HG03196 (cell line): ENCODE measurements at regions not wholly inside any gene's neighbourhood (a gene's known extent, or its start where the extent isn't known, plus 50 kb on each side); places are given as distances from the start of the nearest gene placed in this dataset.
"Not testable (repeated sequence)": the region's sequence is repeated elsewhere in the genome, so short reads cannot be mapped to it uniquely, and the experiment has no call there.

ENCODE experiments used
- ATAC-seq: cut with Tn5 transposase; IDR thresholded peaks from one replicate; pipeline ENCODE4 v1.9.1; 2021; ENCODE audit not compliant: unreplicated experiment

GRCh38 chr3:181549266-181549665 lies 162.5 kb upstream of the SOX2 start:
- ATAC-seq, result no peak

- no peak for ATAC-seq
Observed at GRCh38 chr3:181541414-181541813, 170.3 kb upstream of the SOX2 start.

GRCh38 chr3:181534781-181535221 lies 176.9 kb upstream of the SOX2 start:
- ATAC-seq, result no peak

GRCh38 chr3:181533811-181534210 lies 177.9 kb upstream of the SOX2 start:
- ATAC-seq, result no peak

- no peak for ATAC-seq
Observed at GRCh38 chr3:181530584-181530983, 181.1 kb upstream of the SOX2 start.

GRCh38 chr3:181521831-181522230 lies 189.9 kb upstream of the SOX2 start:
- no peak for ATAC-seq

- no peak for ATAC-seq
Observed at GRCh38 chr3:181518222-181518621, 193.5 kb upstream of the SOX2 start.

GRCh38 chr3:181512787-181513186 lies 198.9 kb upstream of the SOX2 start:
- ATAC-seq, result no peak

- ATAC-seq, result no peak
Observed at GRCh38 chr3:181510500-181510899, 201.2 kb upstream of the SOX2 start.

GRCh38 chr3:181497358-181497757 lies 214.4 kb upstream of the SOX2 start:
- ATAC-seq, result no peak

GRCh38 chr3:181493423-181493822 lies 218.3 kb upstream of the SOX2 start:
- ATAC-seq, result no peak

- ATAC-seq, result no peak
Observed at GRCh38 chr3:181488536-181488935, 223.2 kb upstream of the SOX2 start.

GRCh38 chr3:181487236-181487978 lies 224.3 kb upstream of the SOX2 start:
- no peak for ATAC-seq

- ATAC-seq, result no peak
Observed at GRCh38 chr3:181486141-181486885, 225.4 kb upstream of the SOX2 start.

- ATAC-seq, result no peak
Observed at GRCh38 chr3:181484026-181484425, 227.7 kb upstream of the SOX2 start.

- not testable (repeated sequence) for ATAC-seq
Observed at GRCh38 chr3:181475146-181475545, 236.6 kb upstream of the SOX2 start.

GRCh38 chr3:181470349-181470748 lies 241.4 kb upstream of the SOX2 start:
- ATAC-seq, result no peak

GRCh38 chr3:181464033-181464694 lies 247.6 kb upstream of the SOX2 start:
- no peak for ATAC-seq

- no peak for ATAC-seq
Observed at GRCh38 chr3:181461381-181461780, 250.3 kb upstream of the SOX2 start.

- no peak for ATAC-seq
Observed at GRCh38 chr3:181459516-181459915, 252.2 kb upstream of the SOX2 start.

GRCh38 chr3:181458857-181459256 lies 252.9 kb upstream of the SOX2 start:
- ATAC-seq, result no peak

- ATAC-seq, result no peak
Observed at GRCh38 chr3:181457756-181458155, 254.0 kb upstream of the SOX2 start.
